Cardiac fibroblast (primary cell): ENCODE measurements at regions not wholly inside any gene's neighbourhood (a gene's known extent, or its start where the extent isn't known, plus 50 kb on each side); places are given as distances from the start of the nearest gene placed in this dataset.
"Not testable (repeated sequence)": the region's sequence is repeated elsewhere in the genome, so short reads cannot be mapped to it uniquely, and the experiment has no call there.

Source experiments
- DNase-seq, 2 donors: peaks; one replicate each; pipeline versions ENCODE4 v3.0.0 to v3.0.0-alpha.2; 2010; ENCODE audit warnings: low read depth in 2 of 2
- H3K4me3 ChIP-seq, 2 donors: replicated peaks in 1 of 2; 1 replicate in 1 of 2; 2 replicates in 1 of 2; pipeline ENCODE4 v1.5.1; 2011; ENCODE audit warnings: low read depth in 2 of 2, low read length in 2 of 2, mild to moderate bottlenecking in 2 of 2, moderate library complexity in 1 of 2
- CTCF ChIP-seq: IDR thresholded peaks from one replicate; pipeline ENCODE4 v1.5.1; 2011; ENCODE audit warnings: low read depth, mild to moderate bottlenecking, low read length, inconsistent platforms

GRCh38 chr3:72163809-72164634 lies 379.1 kb upstream of the PROK2 start:
- TF ChIP-seq CTCF, result no peak
- no peak overlapping the region for H3K4me3 ChIP-seq
- DNase-seq, result no peak

GRCh38 chr3:72162649-72163184 lies 377.8 kb upstream of the PROK2 start:
- H3K4me3 ChIP-seq, result no peak overlapping the region
- DNase-seq, result peak in 1 of 2 donors; percentile 9
- no peak for TF ChIP-seq CTCF

GRCh38 chr3:72161881-72162595 lies 377.1 kb upstream of the PROK2 start:
- no peak overlapping the region for H3K4me3 ChIP-seq
- peak; percentile 25 to 73 for DNase-seq

GRCh38 chr3:72161285-72161684 lies 376.3 kb upstream of the PROK2 start:
- not testable (repeated sequence) for DNase-seq, H3K4me3 ChIP-seq

More at GRCh38 chr3:72161881-72162595, 377.1 kb upstream of the PROK2 start:
- TF ChIP-seq CTCF, result no peak

- no peak overlapping the region for H3K4me3 ChIP-seq
- peak in 1 of 2 donors; percentile 32 for DNase-seq
- no peak for TF ChIP-seq CTCF
These were observed 375.4 kb upstream of the PROK2 start for GRCh38 chr3:72160351-72160750.

GRCh38 chr3:72159487-72159886 lies 374.5 kb upstream of the PROK2 start:
- TF ChIP-seq CTCF, result no peak
- H3K4me3 ChIP-seq, result no peak overlapping the region
- DNase-seq, result no peak
